ENCODE measurements at regions not wholly inside any gene's neighbourhood (a gene's known extent, or its start where the extent isn't known, plus 50 kb on each side); places are given as distances from the start of the nearest gene placed in this dataset.

DNA sequence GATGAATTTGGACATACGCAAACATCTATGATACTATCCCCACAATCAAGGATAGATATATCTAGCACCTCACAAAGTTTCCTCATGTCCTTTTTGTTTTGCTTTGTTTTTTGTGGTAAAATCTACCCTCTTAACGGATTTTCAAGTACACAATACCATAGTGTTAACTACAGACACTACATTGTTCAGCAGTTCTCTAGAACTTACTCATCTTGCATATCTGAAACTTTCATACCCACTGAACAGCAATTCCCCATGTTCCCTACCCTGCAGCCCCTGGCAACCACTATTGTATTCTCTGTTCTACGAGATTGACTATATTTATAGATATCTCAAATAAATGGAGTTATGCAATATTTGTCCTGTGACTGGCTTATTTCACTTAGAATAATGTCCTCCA lies 58.1 kb upstream of the TJP1 start:
- no peak for DNase-seq (ENCODE audit: low read depth in 3 of 3, low spot score in 1 of 3)

GRCh38 chr15:29874977-29875376 lies 52.7 kb upstream of the TJP1 start:
- no peak for DNase-seq (ENCODE audit: low read depth in 3 of 3, low spot score in 1 of 3)

DNA sequence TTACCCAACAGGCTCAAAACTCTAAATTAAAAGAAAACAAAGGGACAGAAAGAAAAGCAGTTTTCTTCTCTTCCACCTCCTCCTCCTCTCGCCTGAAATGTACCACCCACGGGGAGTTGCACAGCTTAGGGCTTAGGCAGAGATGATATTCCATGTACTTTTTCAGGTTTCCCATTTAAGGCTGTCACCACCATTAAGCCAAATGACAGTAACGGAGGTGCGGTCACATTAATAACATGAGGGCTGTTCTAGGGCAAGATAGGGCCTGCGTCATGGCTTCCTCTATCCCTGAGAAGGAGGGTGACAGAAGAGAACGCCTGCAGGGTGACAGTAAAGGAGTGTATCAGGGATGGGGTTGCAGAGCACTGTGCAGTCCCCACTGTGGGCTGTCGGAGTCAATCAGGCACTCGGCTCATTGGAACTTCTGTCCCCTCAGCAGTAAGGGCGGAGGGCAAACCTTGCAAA lies 51.7 kb upstream of the TJP1 start:
- DNase-seq (ENCODE audit: low read depth in 3 of 3, low spot score in 1 of 3): no peak

DNA sequence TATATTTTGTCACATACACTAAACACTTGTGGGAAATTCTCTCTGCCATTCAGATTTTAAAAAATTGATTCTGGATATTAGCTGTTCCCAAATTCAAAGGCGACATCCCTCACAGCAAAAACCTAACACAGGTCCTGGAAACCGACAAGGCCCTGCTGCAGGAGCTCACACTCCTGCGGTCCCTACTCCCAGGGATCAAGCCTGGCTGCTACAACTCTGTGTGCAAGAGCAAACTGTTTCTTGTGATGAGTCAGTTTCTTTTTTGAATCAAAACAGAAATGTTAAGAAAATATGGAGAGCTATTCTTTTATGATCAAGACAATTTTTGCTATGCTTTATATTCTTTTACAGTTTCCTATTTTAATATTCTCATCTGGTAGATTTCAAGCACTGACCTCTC lies 51.0 kb upstream of the TJP1 start:
- no peak for DNase-seq (ENCODE audit: low read depth in 3 of 3, low spot score in 1 of 3)

DNA sequence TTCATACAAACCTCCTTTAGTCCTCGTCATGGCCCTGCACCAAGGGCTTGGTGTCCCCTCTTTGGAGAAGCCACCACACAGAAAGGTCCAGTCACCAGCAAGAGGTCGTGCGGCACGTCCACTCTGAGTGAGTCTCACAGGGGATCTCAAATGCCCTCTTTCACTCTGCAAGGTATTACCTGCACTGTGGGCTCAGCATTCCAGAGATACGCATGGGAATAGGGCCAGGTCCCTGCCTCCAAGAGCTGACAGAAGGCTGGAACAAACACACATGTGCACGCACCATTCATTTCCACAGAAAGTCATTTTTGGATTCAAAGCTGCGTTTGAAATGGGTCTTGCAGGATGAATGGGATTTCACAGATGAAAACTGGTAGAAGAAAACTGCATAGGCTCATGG lies 50.4 kb upstream of the TJP1 start:
- no peak for DNase-seq (ENCODE audit: low read depth in 3 of 3, low spot score in 1 of 3)

All from stimulated activated CD4-positive, alpha-beta T cell treated with anti-CD3 and anti-CD28 coated beads, TNF-alpha, amount 100 ng/mL, for 1 hour (primary cell).